ENCODE measurements at regions not wholly inside any gene's neighbourhood (a gene's known extent, or its start where the extent isn't known, plus 50 kb on each side); places are given as distances from the start of the nearest gene placed in this dataset.

- 0 out of 2 replicates have a peak, but pooled peaks cover 6% of the 10 kb centered on the region for H3K9me3 ChIP-seq (ENCODE audit: low read length)
- no peak for FAIRE-seq
- BruUV-seq (replicated peaks), result no TSS peak
- ATAC-seq, result no peak
- no peak overlapping the region for H3K4me3 ChIP-seq (replicated peaks in 1 of 3; ENCODE audit: insufficient read depth in 1 of 3, low read depth in 2 of 3, low read length in 3 of 3)
- H3K4me2 ChIP-seq (ENCODE audit: low read depth, low read length), result no peak overlapping the region
- intact Hi-C loops (cut with micrococcal nuclease; ENCODE audit: unreplicated experiment) (no loop called here), in situ Hi-C loops (cut with HindIII; ENCODE audit: extremely low pct_ligation_motif_present, low pct_unique_long_range_greater_than_20kb) (no loop called here)
- ChIA-PET CTCF (ENCODE audit: low intra/inter-chr PET ratio, low total read pairs) (no interaction called here), POLR2A (no interaction called here)
- H4K20me1 ChIP-seq (ENCODE audit: insufficient read depth, low read length), result no peaks in the 10 kb centered on the region
- H3K9ac ChIP-seq (ENCODE audit: insufficient read depth, low read depth, low read length), result no peak overlapping the region
- 43% methylated on average over 3 of the region's 3 CpGs for whole genome bisulfite sequencing (ENCODE audit: low lambda C conversion rate)
- no peaks in the 10 kb centered on the region for H3K79me2 ChIP-seq (ENCODE audit: insufficient read depth, low read length)
- H3K36me3 ChIP-seq (replicated peaks in 1 of 2; ENCODE audit: control insufficient read depth in 1 of 2, insufficient read depth in 2 of 2, low read length in 2 of 2), result no peaks in the 10 kb centered on the region
- H3K27ac ChIP-seq (ENCODE audit: extremely low read length, insufficient read depth, low read length), result no peak overlapping the region
- TF ChIP-seq ZNF710 (CRISPR knock-in tag; IDR thresholded peaks at IDR 0.05; ENCODE audit: borderline replicate concordance), result no peak
- H2AFZ ChIP-seq (ENCODE audit: low read length), result no peak overlapping the region
- no peaks in the 10 kb centered on the region for H3K27me3 ChIP-seq (ENCODE audit: control insufficient read depth in 1 of 2, insufficient read depth in 2 of 2, low read length in 2 of 2)
- no peaks in the 10 kb centered on the region for H3K4me1 ChIP-seq (ENCODE audit: insufficient read depth, low read length)
- DNase-seq (ENCODE audit: low spot score), result no peak
These were observed 455.6 kb downstream of the BUD13 start for GRCh38 chr11:116317212-116317611.

- Histone ChIP-seq H3K27me3 (ENCODE audit: control insufficient read depth in 1 of 2, insufficient read depth in 2 of 2, low read length in 2 of 2) (no peaks in the 10 kb centered on the region), H3K4me3 (replicated peaks in 1 of 3; ENCODE audit: insufficient read depth in 1 of 3, low read depth in 2 of 3, low read length in 3 of 3) (no peak overlapping the region), H3K9me3 (ENCODE audit: low read length) (no peaks in the 10 kb centered on the region), H3K79me2 (ENCODE audit: insufficient read depth, low read length) (no peaks in the 10 kb centered on the region), H3K4me1 (ENCODE audit: insufficient read depth, low read length) (no peaks in the 10 kb centered on the region), H4K20me1 (ENCODE audit: insufficient read depth, low read length) (no peaks in the 10 kb centered on the region), H2AFZ (ENCODE audit: low read length) (no peak overlapping the region), H3K4me2 (ENCODE audit: low read depth, low read length) (no peak overlapping the region), H3K27ac (ENCODE audit: extremely low read length, insufficient read depth, low read length) (no peak overlapping the region), H3K36me3 (replicated peaks in 1 of 2; ENCODE audit: control insufficient read depth in 1 of 2, insufficient read depth in 2 of 2, low read length in 2 of 2) (no peaks in the 10 kb centered on the region; a peak in 1 of 5 replicates), H3K9ac (ENCODE audit: insufficient read depth, low read depth, low read length) (no peak overlapping the region)
- intact Hi-C loops (cut with micrococcal nuclease; ENCODE audit: unreplicated experiment) (no loop called here), in situ Hi-C loops (cut with HindIII; ENCODE audit: extremely low pct_ligation_motif_present, low pct_unique_long_range_greater_than_20kb) (no loop called here)
- BruUV-seq (replicated peaks), result no TSS peak
- DNase-seq (ENCODE audit: low spot score), result no peak
- ChIA-PET POLR2A (no interaction called here), CTCF (ENCODE audit: low intra/inter-chr PET ratio, low total read pairs) (no interaction called here)
- FAIRE-seq, result no peak
- TF ChIP-seq ZNF597 (CRISPR knock-in tag; IDR thresholded peaks at IDR 0.05), result no peak
- no peak for TF ChIP-seq ONECUT2 (CRISPR knock-in tag; IDR thresholded peaks at IDR 0.05)
- TF ChIP-seq ZNF512 (CRISPR knock-in tag; IDR thresholded peaks at IDR 0.05), result no peak
- TF ChIP-seq POLR2AphosphoS5 (IDR thresholded peaks at IDR 0.05; ENCODE audit: low read depth, low read length), result no peak
- TF ChIP-seq TCF7L2 (IDR thresholded peaks at IDR 0.05; ENCODE audit: low read depth, low read length), result no peak
- no peak for TF ChIP-seq NFKBIZ (CRISPR knock-in tag; IDR thresholded peaks at IDR 0.05)
- TF ChIP-seq SALL2 (CRISPR knock-in tag; IDR thresholded peaks at IDR 0.05), result no peak
- no peak for TF ChIP-seq ZFX (CRISPR knock-in tag; IDR thresholded peaks at IDR 0.05; ENCODE audit: low read depth)
- TF ChIP-seq SRSF4 (IDR thresholded peaks at IDR 0.05; ENCODE audit: low read depth, low read length, poor library complexity, severe bottlenecking), result no peak
- no peak for TF ChIP-seq KAT7 (CRISPR knock-in tag; IDR thresholded peaks at IDR 0.05; ENCODE audit: borderline replicate concordance)
- no peak for TF ChIP-seq SRSF1 (optimal IDR thresholded peaks at IDR 0.05; ENCODE audit: low read depth, low read length)
- TF ChIP-seq ZNF720 (CRISPR knock-in tag; IDR thresholded peaks at IDR 0.05), result no peak
- no peak for TF ChIP-seq ZNF878 (CRISPR knock-in tag; IDR thresholded peaks at IDR 0.05)
- TF ChIP-seq HNF4G (IDR thresholded peaks at IDR 0.05; ENCODE audit: borderline replicate concordance, low read depth, low read length), result no peak
- no peak for TF ChIP-seq HNF4G (CRISPR knock-in tag; IDR thresholded peaks at IDR 0.05; ENCODE audit: borderline replicate concordance, low read depth)
- no peak for ATAC-seq
These were observed 458.8 kb downstream of the BUD13 start for GRCh38 chr11:116314006-116314405.

Measured in HepG2 (cell line).